Sigmoid colon (tissue), 3 donors: ENCODE measurements at regions not wholly inside any gene's neighbourhood (a gene's known extent, or its start where the extent isn't known, plus 50 kb on each side); places are given as distances from the start of the nearest gene placed in this dataset.

Source experiments
- POLR2A ChIP-seq, 2 donors: fragments of 450-650 bp; IDR thresholded peaks; one replicate each; pipeline ENCODE4 v1.6.1; 2016; ENCODE audit warnings: antibody characterized with exemption in 2 of 2, mild to moderate bottlenecking in 2 of 2, moderate library complexity in 2 of 2
- TF ChIP-seq, protein P1 (sequence below), 4 experiments: fragments of 450-650 bp in 3 of 4; fragments of 200-600 bp in 1 of 4; IDR thresholded peaks; one replicate each; pipeline ENCODE4 v1.5.1; 2016 to 2019; ENCODE audit warnings: antibody characterized with exemption in 4 of 4, mild to moderate bottlenecking in 3 of 4, moderate library complexity in 2 of 4

DNA sequence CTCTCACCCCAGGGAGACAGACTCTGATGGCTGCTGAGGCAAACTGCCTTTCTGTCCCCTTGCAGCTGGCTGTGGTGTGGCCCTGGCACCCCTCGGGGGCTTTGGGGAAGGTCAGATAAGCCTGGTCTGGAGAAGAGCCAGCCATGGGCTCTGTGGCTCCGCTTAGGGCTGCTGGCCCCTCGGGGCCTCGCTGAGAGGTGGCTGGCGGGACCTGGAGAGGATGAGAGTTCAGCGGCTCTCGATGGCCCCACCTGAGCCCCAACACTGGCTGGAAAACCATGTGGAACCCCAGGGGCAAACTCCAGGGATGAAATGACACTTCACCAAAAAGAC lies 56.1 kb upstream of the ASAP2 start:
- TF ChIP-seq, protein P1, sequence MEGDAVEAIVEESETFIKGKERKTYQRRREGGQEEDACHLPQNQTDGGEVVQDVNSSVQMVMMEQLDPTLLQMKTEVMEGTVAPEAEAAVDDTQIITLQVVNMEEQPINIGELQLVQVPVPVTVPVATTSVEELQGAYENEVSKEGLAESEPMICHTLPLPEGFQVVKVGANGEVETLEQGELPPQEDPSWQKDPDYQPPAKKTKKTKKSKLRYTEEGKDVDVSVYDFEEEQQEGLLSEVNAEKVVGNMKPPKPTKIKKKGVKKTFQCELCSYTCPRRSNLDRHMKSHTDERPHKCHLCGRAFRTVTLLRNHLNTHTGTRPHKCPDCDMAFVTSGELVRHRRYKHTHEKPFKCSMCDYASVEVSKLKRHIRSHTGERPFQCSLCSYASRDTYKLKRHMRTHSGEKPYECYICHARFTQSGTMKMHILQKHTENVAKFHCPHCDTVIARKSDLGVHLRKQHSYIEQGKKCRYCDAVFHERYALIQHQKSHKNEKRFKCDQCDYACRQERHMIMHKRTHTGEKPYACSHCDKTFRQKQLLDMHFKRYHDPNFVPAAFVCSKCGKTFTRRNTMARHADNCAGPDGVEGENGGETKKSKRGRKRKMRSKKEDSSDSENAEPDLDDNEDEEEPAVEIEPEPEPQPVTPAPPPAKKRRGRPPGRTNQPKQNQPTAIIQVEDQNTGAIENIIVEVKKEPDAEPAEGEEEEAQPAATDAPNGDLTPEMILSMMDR (IDR thresholded peaks at IDR 0.05): no peak
- no peak for TF ChIP-seq POLR2A (IDR thresholded peaks at IDR 0.05)
